Adrenal gland (tissue), 9 donors: ENCODE measurements at regions not wholly inside any gene's neighbourhood (a gene's known extent, or its start where the extent isn't known, plus 50 kb on each side); places are given as distances from the start of the nearest gene placed in this dataset.

Experiments
- DNase-seq, 7 donors: peaks; one replicate each; pipeline ENCODE4 v3.0.0-alpha.2; 2019 to 2020
- H3K27ac ChIP-seq, 5 donors: fragments of 200-600 bp; sonication (generic) in 4 of 5; 1 replicate in 3 of 5; 2 replicates in 2 of 5; pipeline versions ENCODE4 v1.5.1 to v1.8.0; 2016 to 2020; ENCODE audit warnings: mild to moderate bottlenecking in 1 of 5
- H3K27me3 ChIP-seq: fragments of 200-600 bp; 2 replicates; pipeline ENCODE4 v1.8.0; 2021
- H3K36me3 ChIP-seq, 2 donors: fragments of 200-600 bp; replicated peaks in 1 of 2; 1 replicate in 1 of 2; 2 replicates in 1 of 2; pipeline versions ENCODE4 v1.5.1 to v1.8.0; 2018 to 2022
- H3K4me1 ChIP-seq, 2 donors: fragments of 200-600 bp; replicated peaks in 1 of 2; 1 replicate in 1 of 2; 2 replicates in 1 of 2; pipeline versions ENCODE4 v1.5.1 to v1.8.0; 2018 to 2021
- H3K4me3 ChIP-seq, 4 donors: fragments of 200-600 bp; sonication (generic) in 3 of 4; one replicate each; pipeline ENCODE4 v1.5.1; 2016 to 2018
- H3K9me3 ChIP-seq, 3 donors: fragments of 200-600 bp; sonication (generic) in 1 of 3; replicated peaks in 1 of 3; 1 replicate in 2 of 3; 2 replicates in 1 of 3; pipeline versions ENCODE4 v1.5.1 to v1.8.0; 2016 to 2021
- POLR2A ChIP-seq, 2 donors: fragments of 450-650 bp; IDR thresholded peaks; one replicate each; pipeline ENCODE4 v1.6.1; 2017; ENCODE audit warnings: antibody characterized with exemption in 2 of 2, mild to moderate bottlenecking in 2 of 2, moderate library complexity in 1 of 2
- WGBS, 4 donors: extraction: QIAGEN DNeasy Blood & Tissue Kit in 2 of 4; methylation state at CpG; one replicate each; pipeline versions ENCODE4 v1.1.5 to v1.1.7; 2013 to 2017; 5-methylcytosine and 5-hydroxymethylcytosine counted together
- intact Hi-C, 2 donors: fragments of 100-400 bp; cut with DNase I; formaldehyde crosslinking; loops; one replicate each; pipeline versions ENCODE4 v1.14.1 to v1.15.0; 2022 to 2023
- TF ChIP-seq, protein P1 (sequence below), 6 experiments: fragments of 450-650 bp in 4 of 6; fragments of 200-600 bp in 2 of 6; sonication (generic) in 1 of 6; IDR thresholded peaks; 1 replicate in 5 of 6; 2 replicates in 1 of 6; pipeline versions ENCODE4 v1.5.1 to v1.8.0; 2016 to 2021; ENCODE audit warnings: antibody characterized with exemption in 6 of 6, mild to moderate bottlenecking in 2 of 6, moderate library complexity in 1 of 6
- donor health status: healthy with polysubstance abuse.
- donor health status: Bipolar disorder and iron deficiency.
- donor health status: DM: yes; HTN: yes; CAD: no.
- donor health status: DM: no; HTN: no; CAD: no.
- donor health status: DM: no; HTN: no; CAD: no.

DNA sequence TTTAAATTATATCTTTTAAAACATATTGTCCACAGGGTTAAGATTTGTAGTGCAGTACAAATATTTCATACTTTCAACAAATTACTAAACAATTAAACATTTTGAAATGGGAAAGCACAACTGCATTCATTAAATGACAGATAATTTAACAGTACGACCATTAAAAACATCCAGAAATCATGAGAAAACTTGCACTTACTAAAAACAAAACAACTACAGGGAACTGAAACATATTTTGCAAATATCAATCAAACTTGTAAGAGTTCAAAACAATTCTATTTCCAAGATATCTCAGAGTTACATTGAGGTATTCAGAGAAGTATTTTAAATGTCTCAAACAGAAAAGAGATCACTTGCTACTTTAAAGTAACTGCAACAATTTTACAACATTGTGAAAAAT, 478.5 kb upstream of the PCDH10 start:
- no peak overlapping the region for H3K4me3 ChIP-seq
- H3K27me3 ChIP-seq, result no peaks in the 10 kb centered on the region
- no peaks in the 10 kb centered on the region for H3K9me3 ChIP-seq
- WGBS, 4 donors, result 70 to 82% (median 78%) methylated on average over 1 of the region's 1 CpG
- intact Hi-C loops, result no loop called here
- no peaks in the 10 kb centered on the region for H3K36me3 ChIP-seq
- TF ChIP-seq, protein P1, sequence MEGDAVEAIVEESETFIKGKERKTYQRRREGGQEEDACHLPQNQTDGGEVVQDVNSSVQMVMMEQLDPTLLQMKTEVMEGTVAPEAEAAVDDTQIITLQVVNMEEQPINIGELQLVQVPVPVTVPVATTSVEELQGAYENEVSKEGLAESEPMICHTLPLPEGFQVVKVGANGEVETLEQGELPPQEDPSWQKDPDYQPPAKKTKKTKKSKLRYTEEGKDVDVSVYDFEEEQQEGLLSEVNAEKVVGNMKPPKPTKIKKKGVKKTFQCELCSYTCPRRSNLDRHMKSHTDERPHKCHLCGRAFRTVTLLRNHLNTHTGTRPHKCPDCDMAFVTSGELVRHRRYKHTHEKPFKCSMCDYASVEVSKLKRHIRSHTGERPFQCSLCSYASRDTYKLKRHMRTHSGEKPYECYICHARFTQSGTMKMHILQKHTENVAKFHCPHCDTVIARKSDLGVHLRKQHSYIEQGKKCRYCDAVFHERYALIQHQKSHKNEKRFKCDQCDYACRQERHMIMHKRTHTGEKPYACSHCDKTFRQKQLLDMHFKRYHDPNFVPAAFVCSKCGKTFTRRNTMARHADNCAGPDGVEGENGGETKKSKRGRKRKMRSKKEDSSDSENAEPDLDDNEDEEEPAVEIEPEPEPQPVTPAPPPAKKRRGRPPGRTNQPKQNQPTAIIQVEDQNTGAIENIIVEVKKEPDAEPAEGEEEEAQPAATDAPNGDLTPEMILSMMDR (IDR thresholded peaks at IDR 0.05), result no peak
- H3K4me1 ChIP-seq, result no peaks in the 10 kb centered on the region
- no peak overlapping the region for H3K27ac ChIP-seq
- DNase-seq, result no peak

DNA sequence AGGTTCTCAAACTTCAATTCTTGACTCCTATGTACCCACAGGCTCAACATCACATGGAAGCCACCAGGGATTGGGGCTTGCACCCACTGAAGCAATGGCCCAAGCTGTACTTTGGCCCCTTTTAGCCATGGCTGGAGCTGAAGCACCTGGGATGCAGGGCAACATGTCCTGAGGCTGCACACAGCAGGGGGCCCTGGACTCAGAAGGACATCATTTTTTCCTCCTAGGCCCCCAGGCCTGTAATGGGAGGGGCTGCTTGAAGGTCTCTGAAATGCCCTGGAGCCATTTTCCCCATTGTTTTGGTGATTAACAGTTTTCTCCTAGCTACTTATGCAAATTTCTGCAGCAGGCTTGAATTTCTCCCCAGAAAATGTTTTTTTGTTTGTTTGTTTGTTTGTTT, 465.1 kb upstream of the PCDH10 start:
- no peaks in the 10 kb centered on the region for H3K36me3 ChIP-seq
- intact Hi-C loops, result no loop called here
- no peaks in the 10 kb centered on the region for H3K9me3 ChIP-seq
- no peak overlapping the region for H3K4me3 ChIP-seq
- no peaks in the 10 kb centered on the region for H3K27me3 ChIP-seq
- no peak overlapping the region for H3K27ac ChIP-seq
- H3K4me1 ChIP-seq, result no peaks in the 10 kb centered on the region
- DNase-seq, result no peak
- no peak for TF ChIP-seq POLR2A (IDR thresholded peaks at IDR 0.05)
- TF ChIP-seq, protein P1 (IDR thresholded peaks at IDR 0.05), result no peak

GRCh38 chr4:132691026-132691425, 458.1 kb upstream of the PCDH10 start:
- H3K4me1 ChIP-seq, result no peaks in the 10 kb centered on the region
- no peaks in the 10 kb centered on the region for H3K27me3 ChIP-seq
- peaks cover 0 to 12% (median 4%) of the 10 kb centered on the region in 3 donors for H3K9me3 ChIP-seq
- H3K36me3 ChIP-seq, result no peaks in the 10 kb centered on the region
- no peak overlapping the region for H3K4me3 ChIP-seq
- 38 to 51% (median 44%) methylated on average over 2 of the region's 2 CpGs for WGBS, 4 donors
- intact Hi-C loops, result no loop called here
- H3K27ac ChIP-seq, result no peak overlapping the region
- DNase-seq, result no peak
- TF ChIP-seq, protein P1 (IDR thresholded peaks at IDR 0.05), result no peak
- no peak for TF ChIP-seq POLR2A (IDR thresholded peaks at IDR 0.05)

DNA sequence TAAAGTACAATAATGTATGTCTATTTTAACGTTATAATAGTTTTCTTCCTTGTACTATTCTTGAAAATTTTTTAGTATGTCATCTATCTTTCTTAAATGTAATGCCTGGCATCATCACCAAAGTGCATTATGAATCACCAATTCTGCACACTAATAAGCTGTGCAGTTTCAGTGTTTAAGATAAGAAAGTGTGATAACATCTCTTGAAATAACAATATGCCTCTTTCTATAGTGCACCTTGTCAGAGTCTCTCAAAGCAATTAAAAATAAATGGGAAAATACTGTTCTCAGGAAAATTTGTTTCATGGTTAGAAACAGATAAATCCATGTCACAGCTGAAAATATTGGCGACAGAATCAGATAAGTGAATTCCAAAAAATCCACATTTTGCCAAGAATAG, 457.4 kb upstream of the PCDH10 start:
- Histone ChIP-seq H3K36me3 (no peaks in the 10 kb centered on the region), H3K27ac (no peak overlapping the region), H3K4me3 (no peak overlapping the region), H3K4me1 (no peaks in the 10 kb centered on the region), H3K27me3 (no peaks in the 10 kb centered on the region), H3K9me3 (peaks cover 0 to 12% (median 4%) of the 10 kb centered on the region in 3 donors)
- intact Hi-C loops, result no loop called here
- DNase-seq, result no peak
- TF ChIP-seq, protein P1 (IDR thresholded peaks at IDR 0.05), result no peak
- TF ChIP-seq POLR2A (IDR thresholded peaks at IDR 0.05), result no peak
- 33 to 42% (median 40%) methylated on average over 2 of the region's 2 CpGs for WGBS, 4 donors
